OCI-LY7 (cell line): ENCODE measurements at regions not wholly inside any gene's neighbourhood (a gene's known extent, or its start where the extent isn't known, plus 50 kb on each side); places are given as distances from the start of the nearest gene placed in this dataset.

ENCODE experiments used
- BruUV-seq: library from RNA; stranded (reverse); fragments of 400-500 nt; replicated peaks from 2 replicates; lab custom pipeline; 2021; lab: Mats Ljungman, UMichigan
- CTCF ChIA-PET: fragments of 300-600 bp; sonication (Branson Sonifier 250); formaldehyde crosslinking; loops from one replicate; lab custom pipeline; 2022; ENCODE audit warnings: antibody characterized with exemption; ENCODE audit not compliant: unreplicated experiment; lab: Charles Lee
- POLR2A ChIA-PET: fragments of 300-600 bp; sonication (Branson Sonifier 250); formaldehyde crosslinking; loops from one replicate; lab custom pipeline; 2022; ENCODE audit warnings: antibody characterized with exemption; lab: Charles Lee
- DNase-seq: peaks from one replicate; pipeline ENCODE4 v3.0.0-alpha.2; 2015; ENCODE audit warnings: low spot score
- H2AFZ ChIP-seq: fragments of 200-600 bp; sonication (generic), shearing (Covaris generic); 2 replicates; pipeline ENCODE4 v1.6.1; 2014; ENCODE audit warnings: mild to moderate bottlenecking, antibody characterized with exemption, low read length, moderate library complexity
- H3K27ac ChIP-seq: fragments of 200-600 bp; sonication (generic); 2 replicates; pipeline ENCODE4 v1.5.1; 2014; ENCODE audit warnings: mixed run types, low read depth, mild to moderate bottlenecking, moderate library complexity, low read length, inconsistent platforms; ENCODE audit not compliant: poor library complexity, severe bottlenecking
- H3K36me3 ChIP-seq: fragments of 200-600 bp; sonication (generic); 2 replicates; pipeline ENCODE4 v1.6.1; 2014; ENCODE audit warnings: mild to moderate bottlenecking, antibody characterized with exemption, low read length, moderate library complexity, mixed read lengths; ENCODE audit not compliant: insufficient read depth
- H3K4me1 ChIP-seq: fragments of 200-600 bp; sonication (generic); 2 replicates; pipeline ENCODE4 v1.5.1; 2014; ENCODE audit warnings: mild to moderate bottlenecking, low read length; ENCODE audit not compliant: insufficient read depth, poor library complexity, severe bottlenecking
- H3K4me2 ChIP-seq: fragments of 200-600 bp; sonication (generic); 2 replicates; pipeline ENCODE4 v1.6.1; 2014; ENCODE audit warnings: mild to moderate bottlenecking, low read length
- H3K4me3 ChIP-seq: fragments of 200-600 bp; sonication (generic); 2 replicates; pipeline ENCODE4 v1.5.1; 2014; ENCODE audit warnings: mild to moderate bottlenecking, low read depth, low read length; ENCODE audit not compliant: poor library complexity, severe bottlenecking
- H3K79me2 ChIP-seq: fragments of 200-600 bp; sonication (generic); 2 replicates; pipeline ENCODE4 v1.6.1; 2016; ENCODE audit warnings: low read depth, mild to moderate bottlenecking, low read length, moderate library complexity, mixed read lengths; ENCODE audit not compliant: insufficient read depth
- H3K9me2 ChIP-seq: fragments of 200-600 bp; sonication (generic); 2 replicates; pipeline ENCODE4 v1.6.1; 2016; ENCODE audit warnings: mild to moderate bottlenecking, low read length, mixed read lengths; ENCODE audit not compliant: insufficient read depth
- H3K9me3 ChIP-seq: fragments of 200-600 bp; sonication (generic); 2 replicates; pipeline ENCODE4 v1.6.1; 2014; ENCODE audit warnings: mild to moderate bottlenecking, mixed run types, low read length, mixed read lengths
- H4K20me1 ChIP-seq: fragments of 200-600 bp; sonication (generic); 2 replicates; pipeline ENCODE4 v1.6.1; 2014; ENCODE audit warnings: mild to moderate bottlenecking, antibody characterized with exemption, low read length, moderate library complexity, mixed read lengths; ENCODE audit not compliant: insufficient read depth
- CTCF ChIP-seq: fragments of 200-600 bp; sonication (generic); conservative IDR thresholded peaks from 2 replicates; pipeline ENCODE4 v1.5.1; 2014; ENCODE audit warnings: mild to moderate bottlenecking, antibody characterized with exemption, low read length, moderate library complexity, mixed read lengths
- EZH2phosphoT487 ChIP-seq: fragments of 200-600 bp; sonication (generic); IDR thresholded peaks from 2 replicates; pipeline ENCODE4 v1.6.1; 2018; ENCODE audit warnings: low read depth, borderline replicate concordance, mild to moderate bottlenecking, mixed run types, antibody characterized with exemption, low read length, moderate library complexity, mixed read lengths
- intact Hi-C: fragments of 100-400 bp; cut with micrococcal nuclease; formaldehyde crosslinking; loops from one replicate; pipeline ENCODE4 v1.10.0; 2022; ENCODE audit not compliant: unreplicated experiment

- no peaks in the 10 kb centered on the region for H4K20me1 ChIP-seq
- ChIA-PET CTCF (no interaction called here), POLR2A (no interaction called here)
- no peak overlapping the region for H3K27ac ChIP-seq
- H3K9me2 ChIP-seq: no peaks in the 10 kb centered on the region
- no peaks in the 10 kb centered on the region for H3K79me2 ChIP-seq
- H3K4me2 ChIP-seq: no peak overlapping the region
- H2AFZ ChIP-seq: no peak overlapping the region
- DNase-seq: no peak
- no peak for TF ChIP-seq CTCF
- no peak for TF ChIP-seq EZH2phosphoT487
- no TSS peak for BruUV-seq
- no peak overlapping the region for H3K4me3 ChIP-seq
- no peaks in the 10 kb centered on the region for H3K9me3 ChIP-seq
- H3K36me3 ChIP-seq: no peaks in the 10 kb centered on the region
- no peaks in the 10 kb centered on the region for H3K4me1 ChIP-seq
- intact Hi-C loops: no loop called here
These were observed 146.0 kb downstream of the SLC38A4 start for GRCh38 chr12:46679754-46680153.

GRCh38 chr12:46678426-46678825 lies 147.4 kb downstream of the SLC38A4 start:
- intact Hi-C loops: no loop called here
- TF ChIP-seq CTCF (no peak), EZH2phosphoT487 (no peak)
- Histone ChIP-seq H2AFZ (no peak overlapping the region), H3K4me2 (no peak overlapping the region), H3K4me3 (no peak overlapping the region), H3K4me1 (no peaks in the 10 kb centered on the region), H3K79me2 (no peaks in the 10 kb centered on the region), H3K27ac (no peak overlapping the region), H3K9me3 (no peaks in the 10 kb centered on the region), H3K36me3 (no peaks in the 10 kb centered on the region), H4K20me1 (no peaks in the 10 kb centered on the region), H3K9me2 (no peaks in the 10 kb centered on the region)
- ChIA-PET POLR2A (no interaction called here), CTCF (no interaction called here)
- BruUV-seq: no TSS peak
- no peak for DNase-seq

- Histone ChIP-seq H3K9me2 (no peaks in the 10 kb centered on the region), H3K79me2 (no peaks in the 10 kb centered on the region), H2AFZ (no peak overlapping the region), H3K4me2 (no peak overlapping the region), H3K36me3 (no peaks in the 10 kb centered on the region), H3K27ac (no peak overlapping the region), H4K20me1 (no peaks in the 10 kb centered on the region), H3K9me3 (no peaks in the 10 kb centered on the region), H3K4me1 (no peaks in the 10 kb centered on the region), H3K4me3 (no peak overlapping the region)
- TF ChIP-seq CTCF: no peak
- TF ChIP-seq EZH2phosphoT487: no peak
- POLR2A ChIA-PET: no interaction called here
- CTCF ChIA-PET: no interaction called here
- intact Hi-C loops: no loop called here
- BruUV-seq: no TSS peak
- DNase-seq: no peak
These were observed 148.0 kb downstream of the SLC38A4 start for GRCh38 chr12:46677749-46678148.
